Panc1 (cell line): ENCODE measurements at regions not wholly inside any gene's neighbourhood (a gene's known extent, or its start where the extent isn't known, plus 50 kb on each side); places are given as distances from the start of the nearest gene placed in this dataset.

ENCODE experiments used
- ATAC-seq: fragments of 200-7000 bp; cut with Tn5 transposase; 2 replicates; pipeline ENCODE4 v1.9.1; 2020; ENCODE audit warnings: mild to moderate bottlenecking, moderate library complexity
- BruUV-seq: library from RNA; stranded (reverse); fragments of 400-500 nt; replicated peaks from 2 replicates; lab custom pipeline; 2021; lab: Mats Ljungman, UMichigan
- CTCF ChIA-PET: fragments of 300-600 bp; sonication (Branson Sonifier 250); formaldehyde crosslinking; loops from one replicate; lab custom pipeline; 2022; ENCODE audit warnings: antibody characterized with exemption; lab: Charles Lee
- POLR2A ChIA-PET: fragments of 300-600 bp; sonication (Branson Sonifier 250); formaldehyde crosslinking; loops from one replicate; lab custom pipeline; 2022; ENCODE audit warnings: antibody characterized with exemption; lab: Charles Lee
- DNase-seq: peaks from one replicate; pipeline ENCODE4 v3.0.0-alpha.2; 2010; ENCODE audit warnings: low read depth, low spot score
- H3K27ac ChIP-seq: 2 replicates; pipeline ENCODE4 v1.5.1; 2011; ENCODE audit warnings: mild to moderate bottlenecking, low read length, inconsistent platforms
- H3K27me3 ChIP-seq: fragments of 200-500 bp; sonication (Bioruptor generic); 2 replicates; pipeline ENCODE4 v1.6.0; 2014; ENCODE audit warnings: low read length, inconsistent platforms; ENCODE audit not compliant: control insufficient read depth, insufficient read depth
- H3K36me3 ChIP-seq: fragments of 200-500 bp; sonication (Bioruptor generic); 2 replicates; pipeline ENCODE4 v1.5.1; 2014; ENCODE audit warnings: inconsistent platforms, mild to moderate bottlenecking, low read length, moderate library complexity; ENCODE audit not compliant: control insufficient read depth, insufficient read depth
- H3K4me1 ChIP-seq: 2 replicates; pipeline ENCODE4 v1.5.1; 2011; ENCODE audit warnings: inconsistent platforms, mild to moderate bottlenecking, low read length, moderate library complexity; ENCODE audit not compliant: control insufficient read depth, insufficient read depth
- H3K4me3 ChIP-seq, 2 experiments: 2 replicates each; pipeline ENCODE4 v1.5.1; 2011 to 2012; ENCODE audit warnings: low read depth in 2 of 2, low read length in 2 of 2, mild to moderate bottlenecking in 2 of 2, inconsistent platforms in 1 of 2, moderate library complexity in 1 of 2
- H3K9me3 ChIP-seq: fragments of 200-500 bp; sonication (Bioruptor generic); 2 replicates; pipeline ENCODE4 v1.5.1; 2014; ENCODE audit warnings: low read depth, mild to moderate bottlenecking, inconsistent platforms, low read length, moderate library complexity; ENCODE audit not compliant: control insufficient read depth, insufficient read depth
- CTCF ChIP-seq: fragments of 450-650 bp; IDR thresholded peaks from 2 replicates; pipeline ENCODE4 v1.5.1; 2017; ENCODE audit warnings: mild to moderate bottlenecking
- POLR2AphosphoS5 ChIP-seq: IDR thresholded peaks from 2 replicates; pipeline ENCODE4 v1.6.1; 2012; ENCODE audit warnings: mild to moderate bottlenecking, low read depth, low read length, moderate library complexity
- REST ChIP-seq, 2 experiments: IDR thresholded peaks; 2 replicates each; pipeline ENCODE4 v1.6.1; 2011 to 2012; ENCODE audit warnings: low read depth in 2 of 2, control low read depth in 1 of 2, low read length in 1 of 2, mild to moderate bottlenecking in 1 of 2, moderate library complexity in 1 of 2; ENCODE audit not compliant: insufficient read depth in 1 of 2
- SIN3A ChIP-seq: IDR thresholded peaks from 2 replicates; pipeline ENCODE4 v1.6.1; 2012; ENCODE audit warnings: low read depth, mild to moderate bottlenecking, low read length, moderate library complexity, borderline replicate concordance; ENCODE audit not compliant: insufficient read depth
- TCF7L2 ChIP-seq: IDR thresholded peaks from 2 replicates; pipeline ENCODE4 v1.6.1; 2011; ENCODE audit warnings: mild to moderate bottlenecking, low read depth, low read length, inconsistent platforms
- in situ Hi-C: cut with HindIII; loops from 2 replicates; pipeline ENCODE4 v1.10.0; 2016; ENCODE audit warnings: low sequenced_read_pairs, low pct_unique_long_range_greater_than_20kb
- intact Hi-C: fragments of 100-400 bp; cut with micrococcal nuclease; formaldehyde crosslinking; loops from one replicate; pipeline ENCODE4 v1.10.0; 2022; ENCODE audit not compliant: unreplicated experiment

- POLR2A ChIA-PET: no interaction called here
Observed at GRCh38 chr7:145665499-145666258, 450.9 kb upstream of the CNTNAP2 start.

GRCh38 chr7:145655666-145656065 lies 460.9 kb upstream of the CNTNAP2 start:
- DNase-seq: no peak
- intact Hi-C loops (no loop called here), in situ Hi-C loops (no loop called here)
- no peaks in the 10 kb centered on the region for H3K27me3 ChIP-seq
- H3K27ac ChIP-seq: no peak overlapping the region
- TF ChIP-seq POLR2AphosphoS5 (no peak), SIN3A (no peak), TCF7L2 (no peak), CTCF (no peak), REST (IDR thresholded peaks at IDR 0.05; ENCODE audit: insufficient read depth in 1 of 2, low read depth in 2 of 2, low read length in 1 of 2) (no peak)
- ChIA-PET POLR2A (no interaction called here), CTCF (no interaction called here)
- ATAC-seq: no peak
- H3K4me1 ChIP-seq: no peaks in the 10 kb centered on the region
- H3K9me3 ChIP-seq: no peaks in the 10 kb centered on the region
- H3K4me3 ChIP-seq: no peak overlapping the region
- no peaks in the 10 kb centered on the region for H3K36me3 ChIP-seq
- BruUV-seq: no TSS peak

More at GRCh38 chr7:145665499-145666258, 450.9 kb upstream of the CNTNAP2 start:
- BruUV-seq: no TSS peak
- H3K27me3 ChIP-seq: no peaks in the 10 kb centered on the region
- intact Hi-C loops (no loop called here), in situ Hi-C loops (no loop called here)
- no peak overlapping the region for H3K27ac ChIP-seq
- no peak for ATAC-seq
- H3K36me3 ChIP-seq: no peaks in the 10 kb centered on the region
- no peaks in the 10 kb centered on the region for H3K9me3 ChIP-seq
- no peak overlapping the region for H3K4me3 ChIP-seq
- no peaks in the 10 kb centered on the region for H3K4me1 ChIP-seq
- TF ChIP-seq REST (IDR thresholded peaks at IDR 0.05; ENCODE audit: insufficient read depth in 1 of 2, low read depth in 2 of 2, low read length in 1 of 2): no peak
- no peak for TF ChIP-seq POLR2AphosphoS5
- no peak for TF ChIP-seq SIN3A
- no peak for TF ChIP-seq CTCF
- no peak for TF ChIP-seq TCF7L2
- CTCF ChIA-PET: no interaction called here
- no peak for DNase-seq
